ENCODE measurements at regions not wholly inside any gene's neighbourhood (a gene's known extent, or its start where the extent isn't known, plus 50 kb on each side); places are given as distances from the start of the nearest gene placed in this dataset.

DNA sequence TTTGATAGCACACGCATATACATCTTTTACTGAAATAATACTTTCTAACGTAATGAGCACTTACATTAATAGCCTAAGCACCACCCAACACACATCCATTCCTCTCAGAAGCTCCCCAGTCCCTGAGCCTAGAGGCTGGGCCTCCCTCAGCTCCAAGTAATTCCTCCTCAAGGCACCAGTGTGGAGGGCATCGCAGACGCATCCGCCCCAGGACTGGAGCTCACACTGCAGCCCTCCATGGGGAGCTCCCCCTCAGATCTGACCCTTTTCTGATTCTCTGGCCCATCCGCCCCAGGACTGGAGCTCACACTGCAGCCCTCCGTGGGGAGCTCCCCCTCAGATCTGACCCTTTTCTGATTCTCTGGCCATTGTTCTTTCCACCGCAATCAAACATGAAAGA, 60.4 kb upstream of the SNTG2 start:
- no peak for TF ChIP-seq CTCF (IDR thresholded peaks at IDR 0.05; ENCODE audit: insufficient read depth, low read depth, low read length, missing control alignments)
- DNase-seq (ENCODE audit: low read depth): no peak
- no peak overlapping the region for H3K4me3 ChIP-seq (ENCODE audit: low read length)

- no peak for DNase-seq (ENCODE audit: low read depth)
- no peak for TF ChIP-seq CTCF (IDR thresholded peaks at IDR 0.05; ENCODE audit: insufficient read depth, low read depth, low read length, missing control alignments)
- H3K4me3 ChIP-seq (ENCODE audit: low read length): no peak overlapping the region
These were observed 61.6 kb upstream of the SNTG2 start for GRCh38 chr2:888906-889566.

DNA sequence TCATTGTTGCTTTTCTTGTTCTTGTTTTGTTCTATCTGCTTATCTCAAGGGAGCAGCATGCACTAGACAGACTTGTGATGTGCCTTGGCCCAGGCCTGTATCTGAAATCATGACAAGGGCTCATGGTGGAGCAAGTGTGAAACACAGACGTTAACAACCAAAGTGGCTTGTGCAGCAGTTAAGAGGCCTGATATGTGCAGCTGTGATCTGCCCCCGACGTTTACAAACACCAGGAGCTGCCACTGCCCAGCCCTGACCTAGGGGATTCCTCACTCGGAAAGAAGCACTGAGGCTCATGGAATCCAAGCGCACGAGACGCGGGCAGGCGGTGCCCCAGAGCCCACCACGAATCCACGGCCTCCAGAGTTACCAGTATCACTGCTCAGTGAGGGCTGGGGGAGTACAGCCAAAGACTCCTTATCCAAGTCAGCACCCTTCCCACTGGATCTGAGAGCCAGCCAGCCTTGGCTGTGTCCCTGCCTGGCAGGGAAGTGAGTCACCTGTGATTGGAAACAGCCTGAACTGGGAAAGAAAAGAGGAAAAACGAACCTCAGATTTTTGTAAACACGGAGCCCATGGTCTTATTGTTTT, 62.3 kb upstream of the SNTG2 start:
- no peak overlapping the region for H3K4me3 ChIP-seq (ENCODE audit: low read length)
- no peak for TF ChIP-seq CTCF (IDR thresholded peaks at IDR 0.05; ENCODE audit: insufficient read depth, low read depth, low read length, missing control alignments)
- DNase-seq (ENCODE audit: low read depth): no peak

DNA sequence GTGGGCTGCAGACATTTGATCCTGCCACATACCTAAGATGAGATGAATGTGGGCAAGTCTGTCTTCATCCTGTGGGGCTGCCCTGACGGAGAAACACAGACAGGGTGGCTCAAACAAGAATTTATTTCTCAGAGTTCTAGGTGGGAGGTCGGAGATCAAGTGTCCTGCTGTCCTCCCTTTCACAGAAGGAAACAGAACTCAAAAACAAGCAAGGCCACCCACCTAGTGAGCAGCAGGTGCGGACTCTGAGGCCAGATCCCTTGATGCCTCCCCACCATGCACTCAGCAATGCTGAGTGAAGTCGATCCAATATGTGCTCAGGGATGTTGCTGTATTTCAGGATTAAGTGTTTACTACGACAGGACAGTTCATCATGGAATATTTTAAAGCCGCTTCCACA, 63.0 kb upstream of the SNTG2 start:
- DNase-seq (ENCODE audit: low read depth): no peak
- no peak overlapping the region for H3K4me3 ChIP-seq (ENCODE audit: low read length)
- no peak for TF ChIP-seq CTCF (IDR thresholded peaks at IDR 0.05; ENCODE audit: insufficient read depth, low read depth, low read length, missing control alignments)

DNA sequence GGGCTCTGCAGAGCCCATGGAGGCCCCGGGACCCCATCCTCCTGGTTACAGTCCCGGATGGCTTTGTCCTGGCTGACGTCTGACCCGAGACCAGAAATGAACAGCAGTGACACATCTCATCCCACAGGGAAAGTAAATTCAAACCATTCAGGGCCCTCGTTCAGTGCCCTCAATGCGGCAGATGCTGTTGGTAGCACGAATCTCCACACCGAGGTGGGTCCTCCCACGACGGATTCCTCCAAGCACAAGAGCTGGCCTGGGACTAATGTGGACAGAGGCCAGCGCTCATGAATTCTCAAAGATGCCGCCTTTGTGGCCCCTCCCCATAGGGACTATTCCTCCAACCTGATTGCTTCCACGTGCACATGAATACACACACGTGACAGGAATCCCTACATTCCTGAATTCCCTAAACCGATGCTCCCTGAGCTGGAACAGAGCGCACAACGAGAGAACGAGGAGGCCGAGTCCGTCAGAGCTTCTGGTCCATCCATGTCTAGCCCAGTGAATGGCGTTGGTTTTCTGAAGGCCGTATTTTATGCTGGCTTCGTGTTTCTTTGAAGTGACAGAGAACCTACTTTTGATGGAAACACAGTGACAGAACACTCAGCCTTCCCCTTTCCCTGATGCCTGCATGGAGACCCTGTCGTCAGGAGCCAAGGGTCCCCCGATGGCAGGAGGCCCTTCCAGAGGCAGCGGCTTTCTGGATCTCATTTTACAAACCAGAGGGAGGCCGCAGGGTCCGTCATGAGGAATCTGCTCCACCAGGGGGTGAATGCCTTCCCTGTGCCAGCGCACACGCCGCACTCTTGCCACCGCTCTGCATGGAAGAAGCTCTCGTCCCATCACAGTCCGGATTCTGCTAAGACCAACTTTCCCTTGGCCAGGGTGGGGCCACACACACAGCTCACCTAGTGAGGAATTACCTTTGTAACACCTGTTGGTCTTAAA, 64.3 kb upstream of the SNTG2 start:
- no peak overlapping the region for H3K4me3 ChIP-seq (ENCODE audit: low read length)
- no peak for DNase-seq (ENCODE audit: low read depth)
- TF ChIP-seq CTCF (IDR thresholded peaks at IDR 0.05; ENCODE audit: insufficient read depth, low read depth, low read length, missing control alignments): no peak

GRCh38 chr2:885230-886071, 65.2 kb upstream of the SNTG2 start:
- TF ChIP-seq CTCF (IDR thresholded peaks at IDR 0.05; ENCODE audit: insufficient read depth, low read depth, low read length, missing control alignments): no peak
- no peak for DNase-seq (ENCODE audit: low read depth)
- H3K4me3 ChIP-seq (ENCODE audit: low read length): no peak overlapping the region

All from epithelial cell of esophagus (primary cell).